ENCODE measurements at regions not wholly inside any gene's neighbourhood (a gene's known extent, or its start where the extent isn't known, plus 50 kb on each side); places are given as distances from the start of the nearest gene placed in this dataset.

GRCh38 chr18:29512761-29513160, 1335.8 kb upstream of the CDH2 start:
- no peak for ATAC-seq (replicated peaks)
- no peaks in the 10 kb centered on the region for H3K27me3 Mint-ChIP-seq
- no peak overlapping the region for H3K27ac Mint-ChIP-seq
- no peak overlapping the region for H3K4me3 Mint-ChIP-seq
- H3K4me1 Mint-ChIP-seq = no peaks in the 10 kb centered on the region
- no peaks in the 10 kb centered on the region for H3K36me3 Mint-ChIP-seq (ENCODE audit: low read depth)
- no peaks in the 10 kb centered on the region for H3K9me3 Mint-ChIP-seq

GRCh38 chr18:29512203-29512602, 1335.3 kb upstream of the CDH2 start:
- Mint-ChIP-seq H3K27ac (no peak overlapping the region), H3K4me1 (no peaks in the 10 kb centered on the region), H3K36me3 (ENCODE audit: low read depth) (no peaks in the 10 kb centered on the region), H3K4me3 (no peak overlapping the region), H3K27me3 (no peaks in the 10 kb centered on the region), H3K9me3 (peaks cover 1% of the 10 kb centered on the region)
- ATAC-seq (replicated peaks) = no peak

DNA sequence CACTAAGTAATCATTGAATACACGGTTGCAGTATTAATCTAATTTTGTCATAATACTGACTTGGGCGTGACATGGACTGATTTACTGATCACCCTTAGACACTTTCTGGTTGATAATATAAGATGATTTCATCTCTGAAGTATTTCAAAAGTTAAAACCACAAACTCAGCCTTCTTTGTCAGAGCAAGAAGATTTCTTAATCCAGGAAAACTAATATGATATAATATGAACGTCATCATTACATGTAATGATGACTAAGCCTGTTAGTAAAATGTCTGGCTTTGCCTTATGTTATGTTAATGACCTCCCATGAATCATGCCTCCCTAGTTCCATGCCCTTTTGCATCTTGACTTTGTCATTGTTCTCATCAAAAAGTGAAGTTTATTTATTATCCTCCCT, 1325.0 kb upstream of the CDH2 start:
- no peaks in the 10 kb centered on the region for H3K27me3 Mint-ChIP-seq

GRCh38 chr18:29496152-29496680, 1319.3 kb upstream of the CDH2 start:
- no peak overlapping the region for H3K4me3 Mint-ChIP-seq
- H3K27me3 Mint-ChIP-seq = no peaks in the 10 kb centered on the region
- no peaks in the 10 kb centered on the region for H3K36me3 Mint-ChIP-seq (ENCODE audit: low read depth)
- no peak for ATAC-seq (replicated peaks)
- H3K4me1 Mint-ChIP-seq = no peaks in the 10 kb centered on the region
- H3K27ac Mint-ChIP-seq = no peak overlapping the region
- peaks cover 17% of the 10 kb centered on the region for H3K9me3 Mint-ChIP-seq

More for the DNA sequence above, 1325.0 kb upstream of the CDH2 start:
- H3K27ac Mint-ChIP-seq = no peak overlapping the region
- no peaks in the 10 kb centered on the region for H3K36me3 Mint-ChIP-seq (ENCODE audit: low read depth)
- H3K4me1 Mint-ChIP-seq = no peaks in the 10 kb centered on the region
- H3K9me3 Mint-ChIP-seq = peaks cover 15% of the 10 kb centered on the region
- ATAC-seq (replicated peaks) = no peak
- no peak overlapping the region for H3K4me3 Mint-ChIP-seq

DNA sequence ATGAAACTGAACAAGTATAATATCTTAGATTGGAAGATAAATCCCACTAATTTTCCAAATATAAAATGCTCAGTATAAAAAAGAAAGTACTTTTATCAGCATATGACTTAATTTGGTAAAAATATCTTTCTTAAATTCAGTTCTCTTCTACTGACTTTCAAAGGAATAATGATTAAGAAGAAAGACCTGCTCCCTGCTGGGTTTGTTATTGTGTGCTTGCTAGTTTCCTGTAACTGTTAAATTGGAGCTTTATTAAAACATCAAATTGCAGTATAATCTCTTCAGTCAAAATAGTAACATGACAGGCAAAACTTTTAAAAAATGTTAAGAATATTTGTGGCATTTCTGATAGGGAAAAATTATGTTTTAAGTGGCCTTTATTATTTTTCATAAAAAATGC, 1317.4 kb upstream of the CDH2 start:
- Mint-ChIP-seq H3K36me3 (ENCODE audit: low read depth) (no peaks in the 10 kb centered on the region), H3K4me3 (no peak overlapping the region), H3K4me1 (no peaks in the 10 kb centered on the region), H3K9me3 (peaks cover 23% of the 10 kb centered on the region), H3K27me3 (no peaks in the 10 kb centered on the region), H3K27ac (no peak overlapping the region)
- no peak for ATAC-seq (replicated peaks)

GRCh38 chr18:29491907-29492306, 1315.0 kb upstream of the CDH2 start:
- Mint-ChIP-seq H3K36me3 (ENCODE audit: low read depth) (no peaks in the 10 kb centered on the region), H3K27me3 (no peaks in the 10 kb centered on the region), H3K4me1 (no peaks in the 10 kb centered on the region), H3K9me3 (peaks cover 25% of the 10 kb centered on the region), H3K4me3 (no peak overlapping the region), H3K27ac (no peak overlapping the region)
- ATAC-seq (replicated peaks) = no peak

DNA sequence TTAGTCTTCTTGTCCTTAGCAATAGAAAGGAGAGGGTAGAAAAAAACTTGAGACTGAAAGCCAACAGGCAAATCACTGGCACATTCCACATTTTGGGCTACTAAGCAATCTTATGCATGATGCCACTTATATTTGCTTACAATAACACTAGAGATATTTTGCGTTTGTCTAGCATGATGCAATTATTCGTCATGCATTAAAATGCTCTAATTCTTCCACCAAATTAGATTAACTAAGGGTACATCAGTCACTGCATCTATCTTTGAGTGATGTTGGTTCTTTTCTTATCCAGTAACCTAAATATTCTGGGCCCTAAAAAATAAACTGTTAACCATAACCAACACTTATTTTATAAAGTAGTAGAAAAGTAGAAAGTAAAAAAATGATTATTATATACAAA, 1311.7 kb upstream of the CDH2 start:
- no peak overlapping the region for H3K27ac Mint-ChIP-seq
- H3K36me3 Mint-ChIP-seq (ENCODE audit: low read depth) = no peaks in the 10 kb centered on the region
- ATAC-seq (replicated peaks) = no peak

DNA sequence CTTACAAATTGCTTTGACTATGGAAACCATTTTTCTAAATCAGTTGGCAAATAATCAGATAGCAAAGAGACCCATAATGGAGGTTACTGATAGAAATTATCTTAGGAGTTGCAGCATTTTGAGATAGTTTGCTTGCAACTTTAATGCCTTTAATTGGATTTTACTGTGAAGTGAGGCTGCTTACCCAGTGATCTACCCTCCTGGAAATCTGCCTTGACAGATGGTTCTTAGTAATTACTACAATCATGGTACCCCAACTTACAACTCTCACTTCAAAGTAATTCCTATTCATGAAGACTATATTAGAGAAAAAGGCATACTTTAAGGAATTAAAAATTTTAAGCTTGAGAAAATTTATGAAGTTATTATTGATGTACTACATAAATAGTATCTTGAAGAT, 1288.6 kb upstream of the CDH2 start:
- no peaks in the 10 kb centered on the region for H3K4me1 Mint-ChIP-seq

More for the DNA sequence above, 1311.7 kb upstream of the CDH2 start:
- Mint-ChIP-seq H3K9me3 (peaks cover 28% of the 10 kb centered on the region), H3K27me3 (no peaks in the 10 kb centered on the region), H3K4me1 (no peaks in the 10 kb centered on the region), H3K4me3 (no peak overlapping the region)

DNA sequence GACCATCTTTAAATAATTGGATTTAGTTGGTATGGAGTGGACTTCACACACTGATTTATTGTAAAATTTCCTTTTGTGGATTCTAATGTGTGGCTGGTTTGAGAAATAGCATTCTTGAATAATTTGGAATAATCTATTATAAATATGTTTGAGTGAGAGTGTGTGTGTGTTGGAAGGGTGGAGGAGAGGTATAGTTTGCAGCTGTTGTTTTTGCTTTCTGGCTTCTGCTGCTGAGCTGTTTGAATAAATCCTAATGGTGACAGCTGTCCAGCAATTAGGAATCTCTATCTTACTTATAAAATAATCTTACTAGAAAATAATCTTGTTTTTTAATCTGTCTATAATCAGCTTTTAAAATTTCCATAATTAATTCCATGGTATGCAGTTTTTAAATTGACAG, 1283.0 kb upstream of the CDH2 start:
- Mint-ChIP-seq H3K9me3 (no peaks in the 10 kb centered on the region), H3K4me1 (no peaks in the 10 kb centered on the region), H3K4me3 (no peak overlapping the region), H3K27ac (no peak overlapping the region), H3K27me3 (no peaks in the 10 kb centered on the region), H3K36me3 (ENCODE audit: low read depth) (no peaks in the 10 kb centered on the region)
- no peak for ATAC-seq (replicated peaks)

More for the DNA sequence above, 1288.6 kb upstream of the CDH2 start:
- no peak for ATAC-seq (replicated peaks)
- no peak overlapping the region for H3K4me3 Mint-ChIP-seq
- peaks cover 9% of the 10 kb centered on the region for H3K9me3 Mint-ChIP-seq
- no peaks in the 10 kb centered on the region for H3K27me3 Mint-ChIP-seq
- H3K36me3 Mint-ChIP-seq (ENCODE audit: low read depth) = no peaks in the 10 kb centered on the region
- H3K27ac Mint-ChIP-seq = no peak overlapping the region

- Mint-ChIP-seq H3K4me3 (no peak overlapping the region), H3K27ac (no peak overlapping the region), H3K9me3 (no peaks in the 10 kb centered on the region), H3K27me3 (no peaks in the 10 kb centered on the region), H3K36me3 (ENCODE audit: low read depth) (no peaks in the 10 kb centered on the region), H3K4me1 (no peaks in the 10 kb centered on the region)
- no peak for ATAC-seq (replicated peaks)
These were observed 1280.5 kb upstream of the CDH2 start for GRCh38 chr18:29457316-29457889.

- Mint-ChIP-seq H3K27ac (no peak overlapping the region), H3K9me3 (peaks cover 4% of the 10 kb centered on the region), H3K27me3 (no peaks in the 10 kb centered on the region), H3K36me3 (ENCODE audit: low read depth) (no peaks in the 10 kb centered on the region), H3K4me3 (no peak overlapping the region), H3K4me1 (no peaks in the 10 kb centered on the region)
- ATAC-seq (replicated peaks) = no peak
These were observed 1272.5 kb upstream of the CDH2 start for GRCh38 chr18:29449424-29449823.

DNA sequence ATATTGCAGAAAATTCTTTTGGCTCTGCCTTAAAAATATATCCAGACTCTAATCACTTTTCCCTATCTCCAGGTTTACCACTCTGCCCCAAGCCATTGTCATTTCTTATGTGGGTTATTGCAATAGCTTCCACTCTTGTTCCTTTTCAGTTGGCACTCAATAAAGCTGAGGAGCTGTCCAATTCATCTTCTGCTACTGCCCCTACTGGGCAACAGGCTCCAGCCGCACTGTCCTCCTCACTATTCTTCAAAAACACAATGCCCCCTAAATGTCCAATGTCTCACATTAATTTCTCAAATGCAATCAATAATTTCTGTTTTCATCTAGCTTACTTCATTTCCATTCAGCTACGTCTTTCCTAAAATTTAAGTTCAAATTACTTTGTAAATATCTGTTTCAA, 1262.5 kb upstream of the CDH2 start:
- no peak for ATAC-seq (replicated peaks)
- Mint-ChIP-seq H3K27ac (no peak overlapping the region), H3K36me3 (ENCODE audit: low read depth) (no peaks in the 10 kb centered on the region), H3K4me1 (no peaks in the 10 kb centered on the region), H3K27me3 (no peaks in the 10 kb centered on the region), H3K9me3 (peaks cover 25% of the 10 kb centered on the region), H3K4me3 (no peak overlapping the region)

DNA sequence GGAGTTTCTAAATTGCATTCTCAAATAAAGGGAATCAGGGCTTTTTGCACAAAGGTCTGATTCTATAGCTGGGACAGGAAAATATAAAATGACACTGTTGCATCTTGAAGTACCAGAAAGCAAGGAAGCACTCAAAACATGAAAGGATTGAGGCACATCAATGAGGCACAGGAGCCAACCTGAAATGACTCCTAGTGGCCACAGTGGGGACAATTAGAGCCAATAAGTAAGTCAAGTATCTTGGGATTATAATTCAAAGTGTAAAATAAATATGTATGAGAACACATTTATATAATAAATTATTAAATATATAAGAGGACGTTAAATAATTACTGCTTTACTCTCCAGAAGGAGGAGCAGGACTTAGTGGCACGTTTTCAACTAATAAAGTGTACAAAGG, 1259.5 kb upstream of the CDH2 start:
- H3K27me3 Mint-ChIP-seq = no peaks in the 10 kb centered on the region
- no peaks in the 10 kb centered on the region for H3K36me3 Mint-ChIP-seq (ENCODE audit: low read depth)
- peaks cover 24% of the 10 kb centered on the region for H3K9me3 Mint-ChIP-seq
- H3K4me3 Mint-ChIP-seq = no peak overlapping the region
- no peaks in the 10 kb centered on the region for H3K4me1 Mint-ChIP-seq
- H3K27ac Mint-ChIP-seq = no peak overlapping the region
- no peak for ATAC-seq (replicated peaks)

DNA sequence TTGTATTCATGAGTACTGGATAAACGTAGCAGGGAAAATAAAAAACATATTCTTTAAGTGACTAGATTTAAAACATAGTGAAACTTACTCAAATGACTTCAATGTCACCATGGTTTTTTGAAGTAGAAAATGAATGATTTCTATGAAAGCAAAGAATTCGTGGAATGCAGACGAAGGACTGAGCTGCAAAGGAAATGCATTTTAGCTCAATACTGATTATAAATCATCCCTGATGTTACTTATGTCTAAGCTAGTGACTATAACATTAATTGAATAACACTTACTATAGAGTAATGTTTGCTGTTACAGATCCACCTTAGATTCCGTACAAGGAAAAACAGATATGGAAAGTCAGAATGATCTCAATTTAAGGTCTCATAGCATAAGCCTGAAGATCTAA, 1257.7 kb upstream of the CDH2 start:
- H3K27me3 Mint-ChIP-seq = no peaks in the 10 kb centered on the region
- H3K27ac Mint-ChIP-seq = no peak overlapping the region
- H3K9me3 Mint-ChIP-seq = peaks cover 23% of the 10 kb centered on the region
- no peak for ATAC-seq (replicated peaks)
- H3K36me3 Mint-ChIP-seq (ENCODE audit: low read depth) = no peaks in the 10 kb centered on the region
- H3K4me3 Mint-ChIP-seq = no peak overlapping the region
- no peaks in the 10 kb centered on the region for H3K4me1 Mint-ChIP-seq

DNA sequence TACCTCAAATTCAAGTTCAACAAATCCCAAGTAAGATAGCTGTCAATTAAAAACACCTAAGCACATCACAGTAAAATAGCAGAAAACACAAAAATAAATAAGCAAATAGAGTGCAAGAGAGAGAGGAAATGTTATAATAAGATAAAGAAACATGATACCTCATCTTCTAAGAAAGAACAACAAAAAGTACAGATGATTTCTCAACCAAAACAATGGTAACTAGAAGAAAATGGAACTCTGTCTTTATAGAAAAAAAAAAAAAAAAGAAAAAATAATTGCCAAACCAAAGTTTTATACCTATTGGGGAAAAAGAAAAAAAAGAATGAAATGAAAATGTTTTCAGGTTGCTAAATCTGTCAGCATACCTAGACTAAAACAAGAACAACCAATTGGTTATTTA, 1253.5 kb upstream of the CDH2 start:
- ATAC-seq (replicated peaks) = no peak
- no peaks in the 10 kb centered on the region for H3K36me3 Mint-ChIP-seq (ENCODE audit: low read depth)
- H3K27ac Mint-ChIP-seq = no peak overlapping the region
- no peaks in the 10 kb centered on the region for H3K4me1 Mint-ChIP-seq
- H3K9me3 Mint-ChIP-seq = peaks cover 15% of the 10 kb centered on the region
- no peaks in the 10 kb centered on the region for H3K27me3 Mint-ChIP-seq
- no peak overlapping the region for H3K4me3 Mint-ChIP-seq

GRCh38 chr18:29418136-29418535, 1241.2 kb upstream of the CDH2 start:
- Mint-ChIP-seq H3K9me3 (peaks cover 21% of the 10 kb centered on the region), H3K27ac (no peak overlapping the region), H3K27me3 (no peaks in the 10 kb centered on the region), H3K36me3 (ENCODE audit: low read depth) (no peaks in the 10 kb centered on the region), H3K4me1 (no peaks in the 10 kb centered on the region), H3K4me3 (no peak overlapping the region)
- ATAC-seq (replicated peaks) = no peak

Measured in activated T-helper 17 cell treated with anti-CD3 and anti-CD28 coated beads, Interleukin-2, amount 50 U/mL, for 72 hours (primary cell).